HFF-Myc (cell line): ENCODE measurements at regions not wholly inside any gene's neighbourhood (a gene's known extent, or its start where the extent isn't known, plus 50 kb on each side); places are given as distances from the start of the nearest gene placed in this dataset.

ENCODE experiments used
- DNase-seq: peaks from one replicate; pipeline ENCODE4 v3.0.0-alpha.2; 2011; ENCODE audit warnings: low read depth; ENCODE audit errors: extremely low read depth
- H3K4me3 ChIP-seq: replicated peaks from 2 replicates; pipeline ENCODE4 v1.5.1; 2011; ENCODE audit warnings: low read depth, mild to moderate bottlenecking, control low read depth, low read length
- TF ChIP-seq, protein P1 (sequence below): IDR thresholded peaks from 2 replicates; pipeline ENCODE4 v1.5.1; 2012; ENCODE audit warnings: mild to moderate bottlenecking, low read depth, low read length, control low read depth; ENCODE audit errors: missing control alignments

DNA sequence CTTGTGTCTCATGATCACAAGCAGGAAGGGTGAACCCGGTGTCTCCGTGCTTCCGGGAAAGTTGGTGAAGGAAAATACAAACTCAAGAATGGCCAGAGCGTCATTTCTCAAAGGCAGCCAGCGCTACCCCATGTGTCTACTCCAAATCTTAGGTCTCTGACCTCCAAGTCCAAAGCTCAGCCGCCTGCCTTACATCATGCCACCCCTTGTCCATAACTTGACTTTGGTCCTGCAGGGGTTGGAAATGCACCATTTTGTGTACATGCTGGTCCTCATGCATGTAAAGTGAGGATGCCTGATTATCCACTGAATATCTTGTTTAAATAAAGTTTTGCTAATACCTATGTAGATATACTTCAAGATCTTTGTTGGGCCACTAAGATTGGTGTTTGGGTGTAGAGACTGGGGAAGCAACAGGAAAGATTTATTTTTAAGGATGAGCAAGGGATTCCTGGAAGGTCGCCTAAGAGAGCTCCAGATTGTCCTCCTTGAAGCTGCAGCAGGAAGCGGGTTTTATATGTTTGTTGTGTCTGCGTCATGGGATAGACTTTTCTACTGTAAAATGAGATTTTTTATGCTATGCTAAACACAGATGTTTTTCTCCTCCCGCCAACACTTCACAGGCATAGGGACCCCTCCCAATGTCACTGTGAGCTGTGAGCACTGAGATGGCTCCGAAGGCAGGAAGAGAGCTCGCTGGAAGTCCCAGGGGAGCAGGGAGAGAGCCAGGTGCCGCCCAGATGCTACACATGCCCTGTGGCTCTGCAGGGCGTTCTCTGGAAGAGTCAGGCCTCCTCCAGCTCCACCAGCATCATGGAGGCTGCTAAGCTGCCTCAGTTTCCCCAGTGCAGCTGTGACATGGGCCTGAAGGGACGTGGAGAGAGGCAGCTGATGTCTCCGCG lies 176.2 kb upstream of the HDAC4 start:
- TF ChIP-seq, protein P1, sequence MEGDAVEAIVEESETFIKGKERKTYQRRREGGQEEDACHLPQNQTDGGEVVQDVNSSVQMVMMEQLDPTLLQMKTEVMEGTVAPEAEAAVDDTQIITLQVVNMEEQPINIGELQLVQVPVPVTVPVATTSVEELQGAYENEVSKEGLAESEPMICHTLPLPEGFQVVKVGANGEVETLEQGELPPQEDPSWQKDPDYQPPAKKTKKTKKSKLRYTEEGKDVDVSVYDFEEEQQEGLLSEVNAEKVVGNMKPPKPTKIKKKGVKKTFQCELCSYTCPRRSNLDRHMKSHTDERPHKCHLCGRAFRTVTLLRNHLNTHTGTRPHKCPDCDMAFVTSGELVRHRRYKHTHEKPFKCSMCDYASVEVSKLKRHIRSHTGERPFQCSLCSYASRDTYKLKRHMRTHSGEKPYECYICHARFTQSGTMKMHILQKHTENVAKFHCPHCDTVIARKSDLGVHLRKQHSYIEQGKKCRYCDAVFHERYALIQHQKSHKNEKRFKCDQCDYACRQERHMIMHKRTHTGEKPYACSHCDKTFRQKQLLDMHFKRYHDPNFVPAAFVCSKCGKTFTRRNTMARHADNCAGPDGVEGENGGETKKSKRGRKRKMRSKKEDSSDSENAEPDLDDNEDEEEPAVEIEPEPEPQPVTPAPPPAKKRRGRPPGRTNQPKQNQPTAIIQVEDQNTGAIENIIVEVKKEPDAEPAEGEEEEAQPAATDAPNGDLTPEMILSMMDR: no peak
- no peak for DNase-seq
- no peak overlapping the region for H3K4me3 ChIP-seq

- no peak overlapping the region for H3K4me3 ChIP-seq
- TF ChIP-seq, protein P1: no peak
- DNase-seq: no peak
Observed at GRCh38 chr2:239575931-239576445, 175.2 kb upstream of the HDAC4 start.

GRCh38 chr2:239574434-239575156 lies 173.8 kb upstream of the HDAC4 start:
- TF ChIP-seq, protein P1: no peak
- no peak overlapping the region for H3K4me3 ChIP-seq
- DNase-seq: no peak

- TF ChIP-seq, protein P1: no peak
- H3K4me3 ChIP-seq: no peak overlapping the region
- no peak for DNase-seq
Observed at GRCh38 chr2:239574054-239574433, 173.2 kb upstream of the HDAC4 start.

- H3K4me3 ChIP-seq: no peak overlapping the region
- TF ChIP-seq, protein P1: no peak
- no peak for DNase-seq
Observed at GRCh38 chr2:239570971-239571520, 170.2 kb upstream of the HDAC4 start.

- no peak overlapping the region for H3K4me3 ChIP-seq
- no peak for DNase-seq
- TF ChIP-seq, protein P1: no peak
Observed at GRCh38 chr2:239570216-239570925, 169.6 kb upstream of the HDAC4 start.
